ENCODE measurements at regions not wholly inside any gene's neighbourhood (a gene's known extent, or its start where the extent isn't known, plus 50 kb on each side); places are given as distances from the start of the nearest gene placed in this dataset.

GRCh38 chr3:99188936-99189335 lies 287.4 kb upstream of the DCBLD2 start:
- H2BK120ac ChIP-seq (ENCODE audit: low read depth, low read length): no peak overlapping the region
- no peaks in the 10 kb centered on the region for H3K4me1 ChIP-seq (ENCODE audit: control insufficient read depth, insufficient read depth, low read depth, low read length)
- no peak overlapping the region for H2AK5ac ChIP-seq (ENCODE audit: low read length, severe bottlenecking)
- H2AFZ ChIP-seq (ENCODE audit: low read depth, low read length): no peak overlapping the region
- no peak overlapping the region for H3K4ac ChIP-seq (ENCODE audit: low read depth in 1 of 2, low read length in 2 of 2)
- H3K4me3 ChIP-seq (ENCODE audit: insufficient read depth in 1 of 2, low read depth in 1 of 2, low read length in 2 of 2): no peak overlapping the region
- no peak overlapping the region for H2BK15ac ChIP-seq (ENCODE audit: low read depth, poor library complexity, severe bottlenecking)
- no peak overlapping the region for H4K8ac ChIP-seq (ENCODE audit: low read length)
- H3K18ac ChIP-seq (ENCODE audit: low read depth in 1 of 2, low read length in 2 of 2): no peak overlapping the region
- H3K27ac ChIP-seq (ENCODE audit: low read length, poor library complexity, severe bottlenecking): no peak overlapping the region
- H2BK12ac ChIP-seq (ENCODE audit: low read length in 2 of 2): no peak overlapping the region
- no peaks in the 10 kb centered on the region for H3K79me1 ChIP-seq (replicated peaks; ENCODE audit: low read length, poor library complexity, severe bottlenecking)
- H3K9me3 ChIP-seq (ENCODE audit: control insufficient read depth, low read length): no peaks in the 10 kb centered on the region
- no peaks in the 10 kb centered on the region for H3K27me3 ChIP-seq (ENCODE audit: control insufficient read depth in 1 of 2, insufficient read depth in 1 of 2, low read length in 2 of 2)
- no peak for DNase-seq
- H3K4me2 ChIP-seq (ENCODE audit: low read length, poor library complexity, severe bottlenecking): no peak overlapping the region
- no peak overlapping the region for H3K23ac ChIP-seq (ENCODE audit: low read length in 2 of 2)
- peaks cover 0 to 3% of the 10 kb centered on the region in 2 experiments for H3K36me3 ChIP-seq (ENCODE audit: control insufficient read depth in 1 of 2, insufficient read depth in 2 of 2, low read depth in 1 of 2, low read length in 2 of 2)
- H3K9ac ChIP-seq (ENCODE audit: low read length): no peak overlapping the region
- H2BK5ac ChIP-seq (ENCODE audit: low read depth, low read length, poor library complexity, severe bottlenecking): no peak overlapping the region
- H4K91ac ChIP-seq (ENCODE audit: low read length): no peak overlapping the region
- no peak overlapping the region for H3K14ac ChIP-seq (ENCODE audit: low read length in 2 of 2)

DNA sequence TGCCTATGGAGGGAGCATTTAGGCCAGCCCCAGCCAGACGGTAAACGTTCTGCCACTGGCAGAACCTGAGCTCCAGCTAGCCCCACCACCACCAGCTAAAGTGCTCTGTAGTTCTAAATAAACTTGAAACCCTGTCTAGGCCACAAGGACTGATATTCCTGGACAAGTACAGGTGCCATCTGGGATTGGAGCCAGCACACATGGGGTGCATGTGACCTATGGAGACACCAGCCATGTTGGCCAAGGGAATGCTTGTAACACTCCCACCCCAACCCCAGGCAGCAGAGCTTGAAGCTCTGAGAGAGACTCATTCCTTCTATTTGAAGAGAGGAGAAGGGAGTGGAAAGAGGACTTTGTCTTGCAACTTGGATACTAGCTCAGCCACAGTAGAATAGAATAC lies 284.5 kb upstream of the DCBLD2 start:
- 95% methylated on average over 2 of the region's 2 CpGs for WGBS
- H3K4me3 ChIP-seq (ENCODE audit: insufficient read depth in 1 of 2, low read depth in 1 of 2, low read length in 2 of 2): no peak overlapping the region

DNA sequence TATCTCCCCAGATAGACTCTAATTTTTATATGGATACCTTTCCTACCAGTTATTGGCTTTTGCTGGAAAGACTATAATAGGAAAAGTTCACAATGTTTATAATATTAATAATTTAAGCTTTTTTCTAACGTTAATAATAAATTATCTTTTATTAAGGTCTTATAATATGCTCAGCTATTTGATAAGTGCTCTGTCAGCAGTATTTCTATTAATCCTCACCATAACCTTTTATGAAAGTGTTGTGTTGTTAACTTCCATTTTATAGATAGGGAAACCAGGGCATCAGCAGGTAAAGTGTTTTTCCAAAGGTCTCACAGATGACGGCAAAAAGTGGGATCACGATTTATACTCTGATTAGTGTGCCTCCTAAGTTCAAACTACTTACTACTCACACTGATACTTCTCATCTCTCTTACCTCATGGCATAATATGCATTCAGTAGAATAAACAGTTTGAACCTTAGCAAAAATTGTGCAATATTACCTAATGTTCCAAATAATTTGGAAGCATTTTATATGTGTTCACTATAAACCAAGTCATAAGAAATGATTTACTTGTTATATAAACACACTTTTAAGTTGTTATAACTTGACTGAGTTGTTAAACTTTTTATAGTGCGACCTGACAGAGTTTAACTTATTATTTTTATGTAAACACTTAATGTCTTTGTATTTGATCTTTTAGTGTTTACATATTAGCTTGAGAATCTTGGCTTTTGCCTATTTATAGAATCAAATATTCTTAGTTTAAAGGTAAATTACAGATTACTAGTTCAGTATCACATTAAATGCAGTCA lies 274.9 kb upstream of the DCBLD2 start:
- no peak overlapping the region for H3K4me3 ChIP-seq (ENCODE audit: insufficient read depth in 1 of 2, low read depth in 1 of 2, low read length in 2 of 2)
- no peak overlapping the region for H3K9ac ChIP-seq (ENCODE audit: low read length)
- H4K8ac ChIP-seq (ENCODE audit: low read length): no peak overlapping the region
- no peak for DNase-seq
- 100% methylated on average over 2 of the region's 4 CpGs for WGBS
- no peak overlapping the region for H3K23ac ChIP-seq (ENCODE audit: low read length in 2 of 2)
- no peak overlapping the region for H2BK12ac ChIP-seq (ENCODE audit: low read length in 2 of 2)
- H3K4ac ChIP-seq (ENCODE audit: low read depth in 1 of 2, low read length in 2 of 2): no peak overlapping the region
- H3K9me3 ChIP-seq (ENCODE audit: control insufficient read depth, low read length): no peaks in the 10 kb centered on the region
- no peak overlapping the region for H2BK15ac ChIP-seq (ENCODE audit: low read depth, poor library complexity, severe bottlenecking)
- no peak overlapping the region for H2BK5ac ChIP-seq (ENCODE audit: low read depth, low read length, poor library complexity, severe bottlenecking)
- peaks cover 3% of the 10 kb centered on the region for H3K4me1 ChIP-seq (ENCODE audit: control insufficient read depth, insufficient read depth, low read depth, low read length)
- H3K18ac ChIP-seq (ENCODE audit: low read depth in 1 of 2, low read length in 2 of 2): no peak overlapping the region
- H2AFZ ChIP-seq (ENCODE audit: low read depth, low read length): no peak overlapping the region
- no peak overlapping the region for H3K4me2 ChIP-seq (ENCODE audit: low read length, poor library complexity, severe bottlenecking)
- H3K79me1 ChIP-seq (replicated peaks; ENCODE audit: low read length, poor library complexity, severe bottlenecking): no peaks in the 10 kb centered on the region
- H3K27ac ChIP-seq (ENCODE audit: low read length, poor library complexity, severe bottlenecking): no peak overlapping the region
- no peak overlapping the region for H3K14ac ChIP-seq (ENCODE audit: low read length in 2 of 2)
- H3K36me3 ChIP-seq (ENCODE audit: control insufficient read depth in 1 of 2, insufficient read depth in 2 of 2, low read depth in 1 of 2, low read length in 2 of 2): no peaks in the 10 kb centered on the region
- no peak overlapping the region for H4K91ac ChIP-seq (ENCODE audit: low read length)
- no peak overlapping the region for H2BK120ac ChIP-seq (ENCODE audit: low read depth, low read length)
- no peaks in the 10 kb centered on the region for H3K27me3 ChIP-seq (ENCODE audit: control insufficient read depth in 1 of 2, insufficient read depth in 1 of 2, low read length in 2 of 2)
- no peak overlapping the region for H2AK5ac ChIP-seq (ENCODE audit: low read length, severe bottlenecking)

More for the DNA sequence above, 284.5 kb upstream of the DCBLD2 start:
- Histone ChIP-seq H2AFZ (ENCODE audit: low read depth, low read length) (no peak overlapping the region), H4K91ac (ENCODE audit: low read length) (no peak overlapping the region), H3K14ac (ENCODE audit: low read length in 2 of 2) (peak overlapping the region in 1 of 2 experiments; percentile 36), H3K9me3 (ENCODE audit: control insufficient read depth, low read length) (no peaks in the 10 kb centered on the region), H2BK12ac (ENCODE audit: low read length in 2 of 2) (no peak overlapping the region), H4K8ac (ENCODE audit: low read length) (no peak overlapping the region), H3K9ac (ENCODE audit: low read length) (no peak overlapping the region), H3K27me3 (ENCODE audit: control insufficient read depth in 1 of 2, insufficient read depth in 1 of 2, low read length in 2 of 2) (no peaks in the 10 kb centered on the region), H2AK5ac (ENCODE audit: low read length, severe bottlenecking) (no peak overlapping the region), H3K27ac (ENCODE audit: low read length, poor library complexity, severe bottlenecking) (no peak overlapping the region), H3K23ac (ENCODE audit: low read length in 2 of 2) (no peak overlapping the region), H3K36me3 (ENCODE audit: control insufficient read depth in 1 of 2, insufficient read depth in 2 of 2, low read depth in 1 of 2, low read length in 2 of 2) (peaks cover 0 to 3% of the 10 kb centered on the region in 2 experiments), H2BK5ac (ENCODE audit: low read depth, low read length, poor library complexity, severe bottlenecking) (no peak overlapping the region), H3K18ac (ENCODE audit: low read depth in 1 of 2, low read length in 2 of 2) (no peak overlapping the region), H3K4me2 (ENCODE audit: low read length, poor library complexity, severe bottlenecking) (no peak overlapping the region), H2BK15ac (ENCODE audit: low read depth, poor library complexity, severe bottlenecking) (no peak overlapping the region), H3K4me1 (ENCODE audit: control insufficient read depth, insufficient read depth, low read depth, low read length) (no peaks in the 10 kb centered on the region), H3K79me1 (replicated peaks; ENCODE audit: low read length, poor library complexity, severe bottlenecking) (no peaks in the 10 kb centered on the region), H3K4ac (ENCODE audit: low read depth in 1 of 2, low read length in 2 of 2) (no peak overlapping the region), H2BK120ac (ENCODE audit: low read depth, low read length) (no peak overlapping the region)
- no peak for DNase-seq

DNA sequence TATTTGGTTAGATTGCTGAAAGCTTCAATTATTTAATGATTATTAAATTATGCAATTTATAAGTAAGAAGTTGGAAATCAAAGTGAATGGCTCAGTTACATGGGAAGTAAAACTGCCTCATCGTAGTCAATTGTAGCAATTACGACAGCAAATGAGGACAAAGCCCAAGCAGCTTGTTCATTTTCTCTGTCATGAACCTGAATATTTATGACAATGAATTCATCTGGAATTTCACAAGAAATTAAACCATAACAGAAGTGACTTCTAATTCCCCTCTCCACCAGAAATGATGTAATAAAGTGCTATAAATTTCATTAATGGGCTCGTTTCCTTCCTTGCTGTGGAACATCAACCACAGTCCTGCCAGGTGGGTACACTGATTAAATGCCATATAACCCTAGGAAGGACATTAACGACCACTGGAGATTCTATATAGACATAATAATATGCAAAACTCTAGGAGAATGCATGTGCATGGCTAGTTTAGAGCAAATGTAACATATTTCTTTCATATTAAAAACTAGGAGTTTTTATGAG lies 273.8 kb upstream of the DCBLD2 start:
- no peak overlapping the region for H3K9ac ChIP-seq (ENCODE audit: low read length)
- no peak overlapping the region for H2BK12ac ChIP-seq (ENCODE audit: low read length in 2 of 2)
- H3K4me1 ChIP-seq (ENCODE audit: control insufficient read depth, insufficient read depth, low read depth, low read length): peaks cover 3% of the 10 kb centered on the region
- H3K4me3 ChIP-seq (ENCODE audit: insufficient read depth in 1 of 2, low read depth in 1 of 2, low read length in 2 of 2): no peak overlapping the region
- H3K36me3 ChIP-seq (ENCODE audit: control insufficient read depth in 1 of 2, insufficient read depth in 2 of 2, low read depth in 1 of 2, low read length in 2 of 2): no peaks in the 10 kb centered on the region
- H3K14ac ChIP-seq (ENCODE audit: low read length in 2 of 2): no peak overlapping the region
- no peak overlapping the region for H3K4ac ChIP-seq (ENCODE audit: low read depth in 1 of 2, low read length in 2 of 2)
- H3K18ac ChIP-seq (ENCODE audit: low read depth in 1 of 2, low read length in 2 of 2): no peak overlapping the region
- no peak overlapping the region for H3K27ac ChIP-seq (ENCODE audit: low read length, poor library complexity, severe bottlenecking)
- WGBS: 90% methylated on average over 3 of the region's 4 CpGs
- no peak overlapping the region for H2BK120ac ChIP-seq (ENCODE audit: low read depth, low read length)
- no peaks in the 10 kb centered on the region for H3K27me3 ChIP-seq (ENCODE audit: control insufficient read depth in 1 of 2, insufficient read depth in 1 of 2, low read length in 2 of 2)
- no peaks in the 10 kb centered on the region for H3K9me3 ChIP-seq (ENCODE audit: control insufficient read depth, low read length)
- H4K8ac ChIP-seq (ENCODE audit: low read length): no peak overlapping the region
- no peak for DNase-seq
- no peak overlapping the region for H4K91ac ChIP-seq (ENCODE audit: low read length)
- H3K4me2 ChIP-seq (ENCODE audit: low read length, poor library complexity, severe bottlenecking): no peak overlapping the region
- no peaks in the 10 kb centered on the region for H3K79me1 ChIP-seq (replicated peaks; ENCODE audit: low read length, poor library complexity, severe bottlenecking)
- no peak overlapping the region for H2AK5ac ChIP-seq (ENCODE audit: low read length, severe bottlenecking)
- no peak overlapping the region for H2BK15ac ChIP-seq (ENCODE audit: low read depth, poor library complexity, severe bottlenecking)
- no peak overlapping the region for H3K23ac ChIP-seq (ENCODE audit: low read length in 2 of 2)
- H2AFZ ChIP-seq (ENCODE audit: low read depth, low read length): no peak overlapping the region
- no peak overlapping the region for H2BK5ac ChIP-seq (ENCODE audit: low read depth, low read length, poor library complexity, severe bottlenecking)
